Liver (tissue), 8 donors: ENCODE measurements at regions not wholly inside any gene's neighbourhood (a gene's known extent, or its start where the extent isn't known, plus 50 kb on each side); places are given as distances from the start of the nearest gene placed in this dataset.

ENCODE experiments used
- DNase-seq: peaks from one replicate; pipeline ENCODE4 v3.0.0-alpha.2; 2017; ENCODE audit warnings: low spot score
- H3K27ac ChIP-seq, 2 donors: one replicate each; pipeline ENCODE4 v1.7.0; 2013; ENCODE audit warnings: inconsistent platforms in 2 of 2, low read length in 2 of 2, control low read depth in 1 of 2, low read depth in 1 of 2, mild to moderate bottlenecking in 1 of 2
- H3K27me3 ChIP-seq, 4 donors: one replicate each; pipeline versions ENCODE4 v1.6.1 to v1.7.0; 2013; ENCODE audit warnings: low read length in 3 of 4, inconsistent platforms in 1 of 4, mild to moderate bottlenecking in 1 of 4, moderate library complexity in 1 of 4; ENCODE audit not compliant: control insufficient read depth in 4 of 4, insufficient read depth in 4 of 4
- H3K36me3 ChIP-seq, 4 donors: one replicate each; pipeline versions ENCODE4 v1.6.1 to v1.7.0; 2013; ENCODE audit warnings: low read length in 3 of 4, mild to moderate bottlenecking in 3 of 4, low read depth in 1 of 4, moderate library complexity in 1 of 4; ENCODE audit not compliant: control insufficient read depth in 4 of 4, insufficient read depth in 3 of 4
- H3K4me1 ChIP-seq, 4 donors: one replicate each; pipeline versions ENCODE4 v1.6.1 to v1.7.0; 2013; ENCODE audit warnings: low read length in 3 of 4, mild to moderate bottlenecking in 3 of 4, moderate library complexity in 1 of 4; ENCODE audit not compliant: control insufficient read depth in 4 of 4, insufficient read depth in 4 of 4
- H3K4me3 ChIP-seq, 3 donors: one replicate each; pipeline versions ENCODE4 v1.6.1 to v1.7.0; 2013; ENCODE audit warnings: low read length in 3 of 3, control low read depth in 1 of 3, low read depth in 1 of 3, mild to moderate bottlenecking in 1 of 3
- H3K9ac ChIP-seq, 2 donors: one replicate each; pipeline ENCODE4 v1.7.0; 2013; ENCODE audit warnings: low read length in 2 of 2, mild to moderate bottlenecking in 2 of 2, moderate library complexity in 2 of 2, control low read depth in 1 of 2, low read depth in 1 of 2
- H3K9me3 ChIP-seq, 4 donors: one replicate each; pipeline versions ENCODE4 v1.6.1 to v1.7.0; 2013; ENCODE audit warnings: low read length in 3 of 4; ENCODE audit not compliant: control insufficient read depth in 4 of 4
- ATF3 ChIP-seq: IDR thresholded peaks from 2 replicates; pipeline ENCODE4 v1.6.1; 2016; ENCODE audit warnings: antibody characterized with exemption
- EGR1 ChIP-seq, 2 donors: IDR thresholded peaks; 2 replicates each; pipeline ENCODE4 v1.6.1; 2016 to 2018; ENCODE audit warnings: antibody characterized with exemption in 2 of 2, low read depth in 2 of 2
- FOXA1 ChIP-seq: IDR thresholded peaks from 2 replicates; pipeline ENCODE4 v1.6.1; 2016; ENCODE audit warnings: antibody characterized with exemption
- FOXA2 ChIP-seq: IDR thresholded peaks from 2 replicates; pipeline ENCODE4 v1.6.1; 2016; ENCODE audit warnings: antibody characterized with exemption
- GABPA ChIP-seq, 2 donors: IDR thresholded peaks in 1 of 2; conservative IDR thresholded peaks in 1 of 2; 2 replicates each; pipeline ENCODE4 v1.6.1; 2016; ENCODE audit warnings: antibody characterized with exemption in 2 of 2, mild to moderate bottlenecking in 1 of 2, moderate library complexity in 1 of 2
- HNF4A ChIP-seq, 2 donors: conservative IDR thresholded peaks; 2 replicates each; pipeline ENCODE4 v1.6.1; 2016; ENCODE audit warnings: antibody characterized with exemption in 2 of 2, mild to moderate bottlenecking in 2 of 2
- HNF4G ChIP-seq: IDR thresholded peaks from 2 replicates; pipeline ENCODE4 v1.6.1; 2016; ENCODE audit warnings: antibody characterized with exemption
- JUND ChIP-seq, 2 donors: IDR thresholded peaks; 2 replicates each; pipeline ENCODE4 v1.6.1; 2016; ENCODE audit warnings: antibody characterized with exemption in 2 of 2
- NR2F2 ChIP-seq: IDR thresholded peaks from 2 replicates; pipeline ENCODE4 v1.6.1; 2016; ENCODE audit warnings: antibody characterized with exemption
- RAD21 ChIP-seq, 2 donors: IDR thresholded peaks; 2 replicates each; pipeline ENCODE4 v1.6.1; 2016; ENCODE audit warnings: antibody characterized with exemption in 2 of 2, mild to moderate bottlenecking in 2 of 2
- RXRA ChIP-seq, 2 donors: IDR thresholded peaks; 2 replicates each; pipeline ENCODE4 v1.6.1; 2017 to 2018; ENCODE audit warnings: antibody characterized with exemption in 2 of 2, mild to moderate bottlenecking in 1 of 2
- SP1 ChIP-seq: IDR thresholded peaks from 2 replicates; pipeline ENCODE4 v1.6.1; 2018; ENCODE audit warnings: antibody characterized with exemption, mild to moderate bottlenecking
- TAF1 ChIP-seq: conservative IDR thresholded peaks from 2 replicates; pipeline ENCODE4 v1.6.1; 2016; ENCODE audit warnings: antibody characterized with exemption, mild to moderate bottlenecking
- YY1 ChIP-seq: IDR thresholded peaks from 2 replicates; pipeline ENCODE4 v1.6.1; 2016; ENCODE audit warnings: antibody characterized with exemption, mild to moderate bottlenecking
- ZBTB33 ChIP-seq: IDR thresholded peaks from 2 replicates; pipeline ENCODE4 v1.6.1; 2016; ENCODE audit warnings: antibody characterized with exemption
- WGBS: extraction: QIAGEN DNeasy Blood & Tissue Kit; methylation state at CpG from one replicate; pipeline ENCODE4 v1.1.7; 2013; 5-methylcytosine and 5-hydroxymethylcytosine counted together
- TF ChIP-seq, protein P1 (sequence below): fragments of 150-350 bp; IDR thresholded peaks from 2 replicates; pipeline ENCODE4 v1.5.1; 2017; ENCODE audit warnings: improper control_type of control experiment, low read depth, low read length; ENCODE audit not compliant: missing input control
- TF ChIP-seq, protein P2 (sequence below): IDR thresholded peaks from 2 replicates; pipeline ENCODE4 v1.6.1; 2016; ENCODE audit warnings: antibody characterized with exemption
- donor health status: healthy.
- donor health status: healthy.
- donor health status: healthy.
- donor health status: healthy.
- donor health status: healthy.

GRCh38 chr4:15314974-15315373, 112.9 kb upstream of the C1QTNF7 start:
- WGBS = 72% methylated on average over 3 of the region's 3 CpGs
- TF ChIP-seq EGR1 (IDR thresholded peaks at IDR 0.05; ENCODE audit: low read depth in 2 of 2) (no peak), GABPA (IDR thresholded peaks at IDR 0.05 in 1 of 2, conservative IDR thresholded peaks at IDR 0.05 in 1 of 2) (no peak), RAD21 (IDR thresholded peaks at IDR 0.05) (no peak), RXRA (IDR thresholded peaks at IDR 0.05) (no peak)
- TF ChIP-seq, protein P1, sequence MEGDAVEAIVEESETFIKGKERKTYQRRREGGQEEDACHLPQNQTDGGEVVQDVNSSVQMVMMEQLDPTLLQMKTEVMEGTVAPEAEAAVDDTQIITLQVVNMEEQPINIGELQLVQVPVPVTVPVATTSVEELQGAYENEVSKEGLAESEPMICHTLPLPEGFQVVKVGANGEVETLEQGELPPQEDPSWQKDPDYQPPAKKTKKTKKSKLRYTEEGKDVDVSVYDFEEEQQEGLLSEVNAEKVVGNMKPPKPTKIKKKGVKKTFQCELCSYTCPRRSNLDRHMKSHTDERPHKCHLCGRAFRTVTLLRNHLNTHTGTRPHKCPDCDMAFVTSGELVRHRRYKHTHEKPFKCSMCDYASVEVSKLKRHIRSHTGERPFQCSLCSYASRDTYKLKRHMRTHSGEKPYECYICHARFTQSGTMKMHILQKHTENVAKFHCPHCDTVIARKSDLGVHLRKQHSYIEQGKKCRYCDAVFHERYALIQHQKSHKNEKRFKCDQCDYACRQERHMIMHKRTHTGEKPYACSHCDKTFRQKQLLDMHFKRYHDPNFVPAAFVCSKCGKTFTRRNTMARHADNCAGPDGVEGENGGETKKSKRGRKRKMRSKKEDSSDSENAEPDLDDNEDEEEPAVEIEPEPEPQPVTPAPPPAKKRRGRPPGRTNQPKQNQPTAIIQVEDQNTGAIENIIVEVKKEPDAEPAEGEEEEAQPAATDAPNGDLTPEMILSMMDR = no peak
- Histone ChIP-seq H3K9ac (no peak overlapping the region), H3K27me3 (no peaks in the 10 kb centered on the region), H3K27ac (no peak overlapping the region), H3K9me3 (peaks cover 0 to 4% (median 0%) of the 10 kb centered on the region in 4 donors), H3K4me3 (no peak overlapping the region), H3K4me1 (no peaks in the 10 kb centered on the region), H3K36me3 (no peaks in the 10 kb centered on the region)
- DNase-seq = no peak

DNA sequence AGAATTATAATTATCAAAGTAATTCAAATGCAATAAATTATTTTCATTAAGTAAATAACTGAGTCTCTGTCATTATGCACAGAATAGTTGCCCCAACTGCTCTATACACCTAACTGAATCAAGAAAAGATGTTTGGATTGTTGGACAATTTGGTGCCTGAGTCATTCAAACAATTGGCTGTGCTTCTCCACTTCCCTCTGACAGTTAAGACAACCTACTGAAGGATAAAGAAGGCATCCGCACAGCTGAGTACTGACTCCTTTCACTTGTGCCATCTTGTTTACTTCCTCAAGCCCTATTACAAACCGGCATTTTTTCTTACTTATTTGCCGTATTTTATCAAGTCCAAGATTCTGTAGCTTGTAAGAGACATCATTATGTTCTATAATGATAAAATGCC, 110.6 kb upstream of the C1QTNF7 start:
- H3K9ac ChIP-seq = no peak overlapping the region
- 71% methylated on average over 3 of the region's 3 CpGs for WGBS
- no peak for TF ChIP-seq YY1
- TF ChIP-seq HNF4G = no peak
- no peak for TF ChIP-seq SP1
- TF ChIP-seq HNF4A (conservative IDR thresholded peaks at IDR 0.05) = no peak
- TF ChIP-seq, protein P1 = no peak
- no peak for TF ChIP-seq GABPA (IDR thresholded peaks at IDR 0.05 in 1 of 2, conservative IDR thresholded peaks at IDR 0.05 in 1 of 2)
- TF ChIP-seq ATF3 = no peak
- TF ChIP-seq FOXA1 = no peak
- no peak for TF ChIP-seq EGR1 (IDR thresholded peaks at IDR 0.05; ENCODE audit: low read depth in 2 of 2)
- no peaks in the 10 kb centered on the region for H3K9me3 ChIP-seq
- H3K27me3 ChIP-seq = no peaks in the 10 kb centered on the region
- no peak overlapping the region for H3K27ac ChIP-seq
- no peak overlapping the region for H3K4me3 ChIP-seq
- H3K4me1 ChIP-seq = no peaks in the 10 kb centered on the region
- no peaks in the 10 kb centered on the region for H3K36me3 ChIP-seq
- DNase-seq = no peak

- H3K9me3 ChIP-seq = no peaks in the 10 kb centered on the region
- no peaks in the 10 kb centered on the region for H3K36me3 ChIP-seq
- H3K27ac ChIP-seq = no peak overlapping the region
- no peak for DNase-seq
- H3K4me1 ChIP-seq = no peaks in the 10 kb centered on the region
- no peaks in the 10 kb centered on the region for H3K27me3 ChIP-seq
- WGBS = 80% methylated on average over 4 of the region's 4 CpGs
- H3K4me3 ChIP-seq = no peak overlapping the region
- no peak overlapping the region for H3K9ac ChIP-seq
- TF ChIP-seq FOXA2 (no peak), HNF4A (conservative IDR thresholded peaks at IDR 0.05) (no peak), SP1 (no peak), YY1 (no peak), FOXA1 (no peak), HNF4G (no peak), RAD21 (IDR thresholded peaks at IDR 0.05) (no peak), TAF1 (no peak), ZBTB33 (no peak), GABPA (IDR thresholded peaks at IDR 0.05 in 1 of 2, conservative IDR thresholded peaks at IDR 0.05 in 1 of 2) (no peak), ATF3 (no peak), RXRA (IDR thresholded peaks at IDR 0.05) (no peak), JUND (IDR thresholded peaks at IDR 0.05) (no peak), NR2F2 (no peak)
- TF ChIP-seq, protein P2, sequence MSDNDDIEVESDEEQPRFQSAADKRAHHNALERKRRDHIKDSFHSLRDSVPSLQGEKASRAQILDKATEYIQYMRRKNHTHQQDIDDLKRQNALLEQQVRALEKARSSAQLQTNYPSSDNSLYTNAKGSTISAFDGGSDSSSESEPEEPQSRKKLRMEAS = no peak
Observed at GRCh38 chr4:15318621-15319348, 109.0 kb upstream of the C1QTNF7 start.
